ENCODE measurements at regions not wholly inside any gene's neighbourhood (a gene's known extent, or its start where the extent isn't known, plus 50 kb on each side); places are given as distances from the start of the nearest gene placed in this dataset.

DNA sequence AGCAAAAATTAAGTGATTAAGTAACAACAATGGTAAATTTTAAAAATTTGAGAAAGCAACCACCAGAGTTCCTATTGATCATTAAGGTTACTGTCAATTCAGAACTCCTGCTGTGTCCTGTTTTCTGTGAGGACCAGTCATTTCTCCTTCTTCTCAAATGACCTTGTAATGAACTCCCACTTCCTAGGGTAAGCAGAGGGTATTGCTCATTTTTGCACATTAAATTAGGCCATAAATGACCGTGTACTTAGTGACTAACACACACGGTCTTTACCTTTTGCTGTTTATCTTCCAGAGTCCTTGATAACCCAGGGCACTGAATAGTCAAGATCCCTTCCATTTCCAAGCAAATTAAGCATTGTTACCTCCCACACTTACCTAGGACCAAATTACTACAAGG, 227.5 kb upstream of the LYPLAL1 start:
- TF ChIP-seq, protein P1, sequence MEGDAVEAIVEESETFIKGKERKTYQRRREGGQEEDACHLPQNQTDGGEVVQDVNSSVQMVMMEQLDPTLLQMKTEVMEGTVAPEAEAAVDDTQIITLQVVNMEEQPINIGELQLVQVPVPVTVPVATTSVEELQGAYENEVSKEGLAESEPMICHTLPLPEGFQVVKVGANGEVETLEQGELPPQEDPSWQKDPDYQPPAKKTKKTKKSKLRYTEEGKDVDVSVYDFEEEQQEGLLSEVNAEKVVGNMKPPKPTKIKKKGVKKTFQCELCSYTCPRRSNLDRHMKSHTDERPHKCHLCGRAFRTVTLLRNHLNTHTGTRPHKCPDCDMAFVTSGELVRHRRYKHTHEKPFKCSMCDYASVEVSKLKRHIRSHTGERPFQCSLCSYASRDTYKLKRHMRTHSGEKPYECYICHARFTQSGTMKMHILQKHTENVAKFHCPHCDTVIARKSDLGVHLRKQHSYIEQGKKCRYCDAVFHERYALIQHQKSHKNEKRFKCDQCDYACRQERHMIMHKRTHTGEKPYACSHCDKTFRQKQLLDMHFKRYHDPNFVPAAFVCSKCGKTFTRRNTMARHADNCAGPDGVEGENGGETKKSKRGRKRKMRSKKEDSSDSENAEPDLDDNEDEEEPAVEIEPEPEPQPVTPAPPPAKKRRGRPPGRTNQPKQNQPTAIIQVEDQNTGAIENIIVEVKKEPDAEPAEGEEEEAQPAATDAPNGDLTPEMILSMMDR (IDR thresholded peaks at IDR 0.05; ENCODE audit: low read depth, low read length): no peak
- in situ Hi-C loops (cut with HindIII; ENCODE audit: low sequenced_read_pairs): no loop called here
- DNase-seq (ENCODE audit: low read depth, low spot score): no peak
- H3K4me3 ChIP-seq (ENCODE audit: low read depth, low read length): no peak overlapping the region

DNA sequence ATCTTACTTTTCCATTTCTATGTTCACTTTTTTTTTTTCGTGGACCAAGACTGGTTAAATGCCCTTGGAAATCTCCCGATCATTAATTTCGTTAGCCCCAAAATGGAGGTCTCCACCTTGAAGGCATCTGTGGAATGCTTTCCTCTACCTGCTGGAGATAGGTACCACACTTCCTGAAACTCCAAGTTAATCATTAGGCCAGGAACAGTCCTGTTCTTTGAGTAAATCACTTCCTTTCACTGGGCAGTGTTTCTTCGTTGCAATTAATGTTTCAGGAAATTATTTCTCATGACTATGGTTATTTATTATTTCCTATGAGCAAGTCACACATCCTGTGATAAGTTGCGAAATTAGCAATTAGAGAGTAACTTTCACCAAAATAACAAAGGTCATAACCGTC, 225.2 kb upstream of the LYPLAL1 start:
- TF ChIP-seq, protein P1 (IDR thresholded peaks at IDR 0.05; ENCODE audit: low read depth, low read length): no peak
- DNase-seq (ENCODE audit: low read depth, low spot score): no peak
- no peak overlapping the region for H3K4me3 ChIP-seq (ENCODE audit: low read depth, low read length)
- in situ Hi-C loops (cut with HindIII; ENCODE audit: low sequenced_read_pairs): no loop called here

DNA sequence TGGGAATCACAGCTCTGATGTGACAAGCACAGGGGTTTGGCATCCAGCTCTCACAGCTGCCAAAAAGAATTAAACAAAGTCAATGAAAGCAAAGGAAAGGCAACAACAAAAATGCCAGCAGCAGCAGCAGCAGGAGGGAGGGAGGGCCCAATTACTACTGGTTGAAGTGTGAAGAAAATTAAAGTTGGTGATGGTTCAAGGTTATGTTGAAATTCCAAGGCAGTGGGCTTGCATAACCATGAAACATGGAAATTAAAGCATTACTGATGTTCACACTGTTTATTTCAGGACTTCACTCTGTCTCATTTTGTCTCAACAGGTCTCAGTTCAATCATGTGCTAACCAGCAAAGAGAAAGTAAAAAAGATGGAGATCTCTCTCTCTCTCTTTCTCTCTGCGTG, 220.3 kb upstream of the LYPLAL1 start:
- no peak overlapping the region for H3K4me3 ChIP-seq (ENCODE audit: low read depth, low read length)
- in situ Hi-C loops (cut with HindIII; ENCODE audit: low sequenced_read_pairs): no loop called here
- DNase-seq (ENCODE audit: low read depth, low spot score): no peak
- TF ChIP-seq, protein P1 (IDR thresholded peaks at IDR 0.05; ENCODE audit: low read depth, low read length): no peak

DNA sequence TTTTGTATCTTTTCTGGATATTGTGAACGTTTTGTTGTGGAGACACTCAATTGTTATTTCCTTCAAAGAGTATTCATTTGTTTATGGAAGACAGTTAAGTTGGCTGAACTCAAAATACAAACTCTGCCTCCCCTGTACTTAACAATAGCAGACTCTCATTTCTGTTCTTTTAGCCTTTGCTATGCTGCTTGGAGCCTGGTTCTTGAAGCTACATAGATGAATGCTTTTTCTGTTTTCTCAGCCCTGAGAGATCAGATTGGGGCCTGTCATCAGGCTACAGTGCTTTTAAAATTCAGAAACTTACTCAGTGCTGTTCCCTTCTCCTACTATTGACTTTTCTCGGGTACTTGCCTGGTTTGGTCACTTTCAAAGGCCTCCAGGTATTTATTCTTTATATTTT, 215.7 kb upstream of the LYPLAL1 start:
- TF ChIP-seq, protein P1 (IDR thresholded peaks at IDR 0.05; ENCODE audit: low read depth, low read length): no peak
- no peak for DNase-seq (ENCODE audit: low read depth, low spot score)
- in situ Hi-C loops (cut with HindIII; ENCODE audit: low sequenced_read_pairs): no loop called here
- no peak overlapping the region for H3K4me3 ChIP-seq (ENCODE audit: low read depth, low read length)

DNA sequence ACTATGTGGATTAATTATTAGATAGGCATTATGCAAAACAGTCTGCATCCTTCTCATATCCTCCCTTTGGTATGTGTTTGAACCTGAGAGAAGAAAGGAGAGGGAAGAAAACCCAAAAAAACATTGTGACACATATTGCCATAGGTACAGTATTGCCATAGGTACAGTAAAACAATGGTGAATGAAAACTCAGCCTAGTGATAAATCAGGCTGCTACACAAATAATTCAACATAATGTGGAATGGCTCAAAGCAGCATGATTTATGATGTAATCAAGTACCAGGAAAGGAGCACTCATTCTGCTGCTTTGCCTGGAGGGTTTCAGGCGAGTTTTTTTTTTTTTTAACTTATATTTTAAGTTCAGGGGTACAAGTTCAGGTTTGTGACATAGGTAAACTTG, 213.9 kb upstream of the LYPLAL1 start:
- in situ Hi-C loops (cut with HindIII; ENCODE audit: low sequenced_read_pairs): no loop called here
- H3K4me3 ChIP-seq (ENCODE audit: low read depth, low read length): no peak overlapping the region
- no peak for DNase-seq (ENCODE audit: low read depth, low spot score)
- TF ChIP-seq, protein P1 (IDR thresholded peaks at IDR 0.05; ENCODE audit: low read depth, low read length): no peak

DNA sequence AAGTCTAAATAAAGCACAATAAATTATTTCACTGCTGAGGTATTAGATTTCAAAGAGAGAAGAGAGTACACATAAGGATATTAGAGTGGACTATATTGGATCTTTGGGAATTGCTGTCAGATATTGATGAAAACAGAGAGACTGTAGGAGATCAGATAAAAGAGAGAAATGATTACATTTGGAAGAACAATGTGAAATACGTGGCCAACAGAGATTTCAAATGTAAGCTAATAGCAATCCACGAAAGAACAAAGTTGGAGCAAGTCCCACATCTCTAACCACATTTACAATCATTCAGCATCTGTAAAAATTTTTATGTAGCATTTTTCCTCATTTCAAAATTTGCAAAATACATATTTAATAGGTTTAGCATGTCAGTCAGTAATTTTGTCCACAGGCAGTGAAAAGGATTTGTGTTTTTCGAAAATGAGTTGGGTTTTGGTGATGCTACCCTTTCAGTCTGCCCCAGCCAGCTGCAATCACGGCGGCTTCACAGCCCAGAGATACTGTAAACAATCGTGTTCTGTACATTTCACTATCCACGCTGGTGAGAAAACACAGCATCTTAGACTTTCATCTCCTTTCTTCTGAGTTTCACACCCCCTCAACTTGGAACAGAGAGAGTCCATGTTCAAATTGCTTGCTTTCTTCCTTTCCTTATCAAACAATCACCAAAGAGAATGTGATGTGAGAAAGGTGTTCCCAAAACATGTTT, 209.1 kb upstream of the LYPLAL1 start:
- in situ Hi-C loops (cut with HindIII; ENCODE audit: low sequenced_read_pairs): no loop called here

More for the DNA sequence above, 209.1 kb upstream of the LYPLAL1 start:
- no peak for DNase-seq (ENCODE audit: low read depth, low spot score)
- TF ChIP-seq, protein P1 (IDR thresholded peaks at IDR 0.05; ENCODE audit: low read depth, low read length): no peak
- no peak overlapping the region for H3K4me3 ChIP-seq (ENCODE audit: low read depth, low read length)

All from astrocyte of the spinal cord (primary cell).